NCI-H226 (cell line): ENCODE measurements at regions not wholly inside any gene's neighbourhood (a gene's known extent, or its start where the extent isn't known, plus 50 kb on each side); places are given as distances from the start of the nearest gene placed in this dataset.
"Not testable (repeated sequence)": the region's sequence is repeated elsewhere in the genome, so short reads cannot be mapped to it uniquely, and the experiment has no call there.

ENCODE experiments used
- DNase-seq: peaks from one replicate; pipeline ENCODE4 v3.0.0-alpha.2; 2015

DNA sequence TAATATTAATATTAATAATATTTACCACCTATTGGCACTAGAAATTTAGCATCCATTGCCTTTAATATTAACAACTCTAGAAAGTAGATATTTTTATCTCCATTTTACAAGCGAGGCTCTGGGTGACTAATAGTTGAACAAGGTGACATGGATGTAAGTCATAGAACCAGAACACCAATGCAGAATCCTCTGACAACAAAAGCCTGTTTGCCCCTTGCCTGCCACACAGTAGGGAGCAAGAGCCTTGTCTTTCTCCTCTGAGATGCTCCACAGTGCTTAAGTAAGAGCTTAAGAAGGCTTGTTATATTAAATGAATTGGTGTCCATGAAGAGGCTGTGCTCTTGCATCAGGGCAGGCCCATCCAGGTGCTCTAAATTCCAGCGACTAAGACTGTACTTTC is 51.2 kb upstream of the LBX1 start:
- no peak for DNase-seq

- not testable (repeated sequence) for DNase-seq
These were observed 51.7 kb upstream of the LBX1 start for GRCh38 chr10:101280921-101281320.

DNA sequence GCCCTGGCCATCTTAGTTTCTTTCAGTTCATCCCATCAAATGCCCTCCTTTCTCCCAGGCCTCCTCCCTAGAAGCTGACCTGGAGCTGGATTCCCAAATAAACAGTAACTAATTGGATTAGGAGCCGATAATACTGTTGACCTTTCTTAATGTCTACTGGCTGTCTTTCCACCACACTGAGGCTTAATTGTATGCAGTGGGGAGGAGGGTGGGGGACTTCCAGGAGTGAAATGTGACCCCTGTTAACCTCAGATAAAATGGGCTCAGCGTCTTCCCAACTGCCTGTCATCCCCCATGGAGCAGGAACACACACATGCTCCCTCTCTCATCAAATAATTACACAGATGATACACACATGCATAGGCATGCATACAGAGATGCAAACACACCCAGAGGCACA is 53.7 kb upstream of the LBX1 start:
- DNase-seq, result no peak

DNA sequence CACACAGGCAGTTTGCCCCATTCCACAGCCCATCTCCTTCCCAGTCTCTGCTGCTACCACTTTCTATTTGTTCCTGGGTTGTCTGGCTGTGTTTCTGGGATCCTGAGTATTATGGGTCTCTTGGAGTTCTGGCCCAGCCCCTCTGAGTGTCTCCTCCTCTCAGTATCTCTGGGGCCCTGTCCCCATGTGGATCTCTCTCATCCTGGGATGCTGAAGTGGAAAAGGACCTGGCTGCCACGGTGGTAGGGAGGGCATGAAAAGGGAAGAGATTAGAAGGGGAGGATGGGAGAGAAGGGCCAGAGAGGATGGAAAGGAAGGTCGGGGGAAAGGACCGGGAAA is 54.5 kb upstream of the LBX1 start:
- DNase-seq, result no peak

DNA sequence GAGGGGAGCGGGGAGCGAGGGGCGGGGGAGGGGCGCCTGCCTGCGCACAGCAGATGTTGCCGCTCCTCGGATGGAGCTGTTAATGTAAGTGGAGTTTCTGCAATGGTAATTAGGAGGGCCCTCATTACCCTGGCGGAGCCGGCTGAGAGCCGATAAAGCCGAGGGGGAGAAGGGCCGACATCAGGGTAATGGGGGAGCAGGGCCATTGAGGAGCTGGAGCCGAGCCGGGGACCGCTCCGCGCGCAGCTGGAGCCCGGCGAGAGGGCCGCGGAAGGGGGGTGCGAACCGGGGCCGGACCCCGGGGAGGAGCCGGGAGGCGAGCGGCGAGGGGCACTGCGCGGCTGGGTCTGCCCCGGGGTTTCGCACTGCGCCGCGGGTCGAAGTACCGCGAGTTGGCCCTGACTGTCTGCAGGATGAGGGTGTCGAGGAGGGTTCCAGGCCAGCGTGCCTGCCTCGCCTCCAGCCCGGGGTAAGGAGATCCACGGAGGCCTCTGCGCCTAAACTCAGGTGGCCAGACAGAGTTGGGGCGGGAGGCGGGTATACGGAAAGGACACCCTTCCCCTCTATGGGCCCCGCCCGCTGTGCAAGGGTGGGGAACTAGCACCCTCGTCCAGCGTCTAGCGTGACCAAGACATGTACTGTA is 55.0 kb upstream of the LBX1 start:
- no peak for DNase-seq

GRCh38 chr10:101284744-101285463 is 55.6 kb upstream of the LBX1 start:
- DNase-seq, result no peak

- no peak for DNase-seq
These were observed 56.3 kb upstream of the LBX1 start for GRCh38 chr10:101285519-101286070.

- no peak for DNase-seq
These were observed 57.2 kb upstream of the LBX1 start for GRCh38 chr10:101286248-101287046.

DNA sequence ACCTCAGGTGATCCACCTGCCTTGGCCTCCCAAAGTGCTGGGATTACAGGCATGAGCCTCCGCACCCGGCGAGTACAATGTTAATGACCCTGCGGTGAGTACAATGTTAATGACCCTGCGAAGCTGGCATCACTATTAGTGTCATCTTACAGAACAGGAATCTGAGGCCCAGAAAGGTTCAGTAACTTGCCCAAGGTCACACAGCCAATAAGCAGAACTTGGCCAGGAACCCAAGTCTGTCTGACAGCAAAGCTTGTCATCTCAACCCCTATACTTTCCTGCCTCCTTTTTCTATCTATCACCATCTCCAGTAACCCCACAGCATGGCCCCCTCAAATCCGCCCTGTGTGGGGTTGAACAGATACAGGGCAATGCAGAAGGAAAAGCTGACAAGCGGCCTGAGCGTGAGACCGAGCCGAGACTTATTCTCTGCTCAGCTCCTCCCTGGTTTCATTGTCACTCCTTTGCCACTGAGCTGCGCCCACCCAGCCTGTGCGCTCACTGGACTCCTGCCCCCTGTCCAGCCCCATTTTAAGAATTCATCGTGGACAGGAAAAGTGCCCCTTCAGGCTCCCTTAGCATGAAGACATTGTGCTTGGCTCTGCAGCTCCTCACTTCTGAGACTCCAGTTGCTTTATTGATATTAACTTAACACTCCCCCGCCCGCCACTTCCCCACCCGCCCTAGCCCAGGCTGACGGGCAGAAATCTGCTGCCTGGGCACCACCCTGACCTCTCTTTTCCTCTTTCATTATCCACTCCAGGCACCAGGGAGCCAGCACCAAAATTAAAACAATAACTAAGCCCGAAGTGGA is 58.1 kb upstream of the LBX1 start:
- no peak for DNase-seq

DNA sequence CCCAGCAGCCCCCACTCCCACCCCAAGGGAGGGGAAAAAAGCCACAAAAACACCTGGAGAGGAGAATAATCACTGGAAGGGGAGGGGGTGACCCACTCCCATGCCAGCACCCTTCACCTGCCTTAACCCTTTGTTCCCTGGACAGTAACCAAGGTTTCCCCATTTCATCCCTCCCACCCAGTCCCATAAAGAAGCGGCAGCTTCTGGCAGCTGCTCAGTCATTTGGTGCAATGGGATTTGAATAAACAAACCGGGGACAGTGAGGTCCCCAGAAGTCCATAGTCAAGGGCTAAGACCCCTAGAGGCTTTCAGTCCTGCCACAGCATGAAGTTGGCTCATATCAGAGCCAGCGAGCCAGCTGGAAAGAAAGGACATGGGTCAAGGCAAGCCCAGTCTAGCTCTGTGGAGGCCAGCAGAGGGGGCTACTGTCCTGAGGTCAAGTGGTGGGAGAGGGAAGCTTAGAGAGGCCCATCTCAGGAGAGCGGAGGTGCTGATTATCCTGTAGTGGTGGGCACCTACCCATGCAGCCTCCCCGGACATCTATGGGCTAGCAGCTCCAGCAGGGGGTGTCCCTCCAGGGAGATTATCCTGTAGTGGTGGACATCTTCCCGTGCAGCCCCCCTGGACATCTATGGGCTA is 58.9 kb upstream of the LBX1 start:
- DNase-seq, result no peak

- DNase-seq, result no peak
These were observed 60.3 kb upstream of the LBX1 start for GRCh38 chr10:101289541-101289940.

GRCh38 chr10:101290431-101290830 is 61.2 kb upstream of the LBX1 start:
- no peak for DNase-seq

- DNase-seq, result no peak
These were observed 61.6 kb upstream of the LBX1 start for GRCh38 chr10:101290881-101291280.

DNA sequence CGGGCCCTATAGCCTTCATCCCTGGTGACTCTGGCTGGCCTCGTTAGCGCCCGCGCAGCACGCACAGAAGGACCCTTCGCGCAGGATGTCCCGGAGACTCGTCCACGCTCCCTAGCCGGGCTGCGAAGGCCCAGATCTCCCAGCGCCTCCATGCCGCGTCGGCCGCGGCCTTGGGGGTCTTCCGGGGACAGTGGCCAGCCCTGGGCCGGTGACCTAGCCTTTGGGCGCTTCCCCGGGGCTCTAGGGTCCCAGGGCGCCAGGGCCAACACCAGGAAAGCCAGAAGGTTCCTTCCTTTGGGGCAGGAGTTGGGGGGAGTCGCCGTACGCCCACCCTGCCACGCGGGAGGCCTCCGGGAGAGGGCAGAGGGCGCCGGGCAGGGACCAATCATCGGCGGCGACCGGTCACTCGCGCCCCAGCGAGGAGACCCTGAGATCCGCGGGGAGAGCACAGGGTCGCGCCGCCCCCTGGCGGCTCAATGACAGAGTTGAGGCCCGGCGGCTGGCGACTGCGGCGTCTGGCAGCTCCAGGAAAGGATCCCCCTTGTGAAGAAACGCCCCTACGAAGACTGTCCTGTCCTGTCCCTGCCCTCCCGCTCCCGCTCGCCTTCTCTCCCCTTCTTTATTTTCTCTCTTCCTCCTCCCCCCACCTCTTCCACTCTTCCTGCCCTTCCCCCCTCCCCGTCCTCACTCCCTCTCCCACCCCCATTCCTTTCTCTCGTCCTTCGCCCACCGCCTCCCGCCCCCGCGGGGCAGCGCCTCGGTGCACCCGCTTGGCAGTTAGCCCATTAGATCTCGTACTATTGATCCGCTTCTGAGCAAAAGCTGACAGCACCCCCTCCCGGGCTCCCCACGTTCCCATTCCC is 62.3 kb upstream of the LBX1 start:
- no peak for DNase-seq

GRCh38 chr10:101292194-101293006 is 61.6 kb upstream of the BTRC start:
- DNase-seq, result no peak

GRCh38 chr10:101293007-101293723 is 60.8 kb upstream of the BTRC start:
- DNase-seq, result no peak

DNA sequence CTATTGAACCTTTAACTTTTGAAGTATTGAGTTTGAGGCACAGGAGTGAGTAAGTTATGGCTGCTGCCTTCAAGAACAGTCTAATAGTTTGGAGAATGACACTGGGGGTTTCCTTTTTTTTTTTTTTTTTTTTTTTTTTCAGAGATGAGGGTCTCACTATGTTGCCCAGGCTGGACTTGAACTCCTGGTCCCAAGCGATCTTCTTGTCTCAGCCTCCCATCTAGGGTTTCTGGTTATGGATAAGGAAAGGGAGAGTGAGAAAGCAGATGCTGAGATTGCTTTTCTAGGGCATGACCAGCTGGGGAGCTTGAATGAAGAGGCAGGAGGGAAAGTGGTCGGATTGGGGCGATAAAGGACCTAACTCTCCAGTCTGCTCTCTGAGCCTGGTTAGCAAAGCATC is 59.9 kb upstream of the BTRC start:
- DNase-seq, result no peak

- DNase-seq, result no peak
These were observed 58.7 kb upstream of the BTRC start for GRCh38 chr10:101295261-101295660.

- DNase-seq, result no peak
These were observed 56.0 kb upstream of the BTRC start for GRCh38 chr10:101297901-101298486.
